Heart left ventricle (tissue), 16 donors: ENCODE measurements at regions not wholly inside any gene's neighbourhood (a gene's known extent, or its start where the extent isn't known, plus 50 kb on each side); places are given as distances from the start of the nearest gene placed in this dataset.
A peak's percentile ranks its signal among the peaks of the same experiment; 100 is the strongest.

ENCODE experiments used
- ATAC-seq, 4 donors: fragments of 200-7000 bp; cut with Tn5 transposase; one replicate each; pipeline ENCODE4 v1.9.1; 2020 to 2022; ENCODE audit warnings: moderate library complexity in 4 of 4, mild to moderate bottlenecking in 3 of 4, moderate number of reproducible peaks in 1 of 4
- DNase-seq, 5 donors: peaks; one replicate each; pipeline ENCODE4 v3.0.0-alpha.2; 2020
- H3K27ac ChIP-seq, 12 donors: fragments of 200-600 bp; sonication (generic) in 4 of 12; one replicate each; pipeline versions ENCODE4 v1.5.0 to v1.8.0; 2016 to 2022; ENCODE audit warnings: mild to moderate bottlenecking in 2 of 12
- H3K27me3 ChIP-seq, 9 donors: fragments of 200-600 bp; sonication (generic) in 2 of 9; one replicate each; pipeline versions ENCODE4 v1.5.1 to v1.8.0; 2016 to 2022; ENCODE audit warnings: mild to moderate bottlenecking in 3 of 9
- H3K36me3 ChIP-seq, 9 donors: fragments of 200-600 bp; sonication (generic) in 2 of 9; one replicate each; pipeline versions ENCODE4 v1.5.0 to v1.8.0; 2018 to 2022; ENCODE audit warnings: mild to moderate bottlenecking in 2 of 9
- H3K4me1 ChIP-seq, 12 donors: fragments of 200-600 bp; sonication (generic) in 4 of 12; one replicate each; pipeline versions ENCODE4 v1.5.0 to v1.8.0; 2016 to 2022; ENCODE audit warnings: mild to moderate bottlenecking in 3 of 12
- H3K4me3 ChIP-seq, 12 donors: fragments of 200-600 bp; sonication (generic) in 4 of 12; one replicate each; pipeline versions ENCODE4 v1.5.0 to v1.8.0; 2017 to 2022; ENCODE audit warnings: mild to moderate bottlenecking in 9 of 12, moderate library complexity in 4 of 12
- H3K9me3 ChIP-seq, 12 donors: fragments of 200-600 bp; sonication (generic) in 4 of 12; one replicate each; pipeline versions ENCODE4 v1.5.0 to v1.8.0; 2016 to 2022; ENCODE audit warnings: mild to moderate bottlenecking in 1 of 12
- POLR2A ChIP-seq, 2 donors: fragments of 450-650 bp; IDR thresholded peaks; one replicate each; pipeline ENCODE4 v1.6.1; 2017; ENCODE audit warnings: antibody characterized with exemption in 2 of 2, mild to moderate bottlenecking in 2 of 2, moderate library complexity in 2 of 2
- WGBS, 4 donors: extraction: QIAGEN DNeasy Blood & Tissue Kit in 2 of 4; methylation state at CpG; one replicate each; pipeline versions ENCODE4 v1.1.5 to v1.1.7; 2013 to 2018; 5-methylcytosine and 5-hydroxymethylcytosine counted together
- intact Hi-C, 10 donors: fragments of 100-400 bp; cut with DNase I; formaldehyde crosslinking; loops; one replicate each; pipeline versions ENCODE4 v1.11.1 to v1.14.2; 2022
- TF ChIP-seq, protein P1 (sequence below), 12 donors: fragments of 200-600 bp; sonication (generic) in 4 of 12; IDR thresholded peaks; one replicate each; pipeline versions ENCODE4 v1.5.0 to v1.8.0; 2018 to 2022; ENCODE audit warnings: antibody characterized with exemption in 12 of 12, mild to moderate bottlenecking in 5 of 12
- donor health status: ischemic (EF 13 %, LVEDD 7.1; RV severe dilation, severe dysfunction).
- donor health status: healthy with polysubstance abuse.
- donor health status: DM: no; HTN: yes; CAD: no.
- donor health status: DM: no; HTN: no; CAD: no.
- donor health status: ischemic (EF 25% LVEDD 6.9; RV normal size, moderate dysfunction).
- donor health status: ischemic (EF 25% LVEDD 5.7; RV mildly dilated, moderate dysfunction).
- donor health status: healthy.
- donor health status: DM: yes; HTN: yes; CAD: no.
- donor health status: ischemic (EF 35%, LVEDD 5.7; RV mildly dilated, moderate dysfunction).
- donor health status: nonischemic (EF 11% LVEDD 7.7; RV severe dilation, severe dysfunction).
- donor health status: DM: yes; HTN: yes; CAD: no.
- donor health status: PGD.
- donor health status: ischemic (EF 29% LVEDD 5.4; RV normal size, mild dysfunction).
- donor health status: nonischemic (EF 23%, LVEDD 6.1; RV moderate dilation, normal function).

GRCh38 chr1:209218113-209218512 lies 365.4 kb upstream of the CAMK1G start:
- ATAC-seq, result no peak
- Histone ChIP-seq H3K4me3 (no peak overlapping the region), H3K4me1 (peaks cover 0 to 6% (median 0%) of the 10 kb centered on the region in 12 donors), H3K9me3 (peaks cover 0 to 8% (median 0%) of the 10 kb centered on the region in 12 donors), H3K27me3 (peaks cover 0 to 28% (median 3%) of the 10 kb centered on the region in 9 donors), H3K36me3 (no peaks in the 10 kb centered on the region), H3K27ac (no peak overlapping the region)
- intact Hi-C loops, result no loop called here
- TF ChIP-seq, protein P1, sequence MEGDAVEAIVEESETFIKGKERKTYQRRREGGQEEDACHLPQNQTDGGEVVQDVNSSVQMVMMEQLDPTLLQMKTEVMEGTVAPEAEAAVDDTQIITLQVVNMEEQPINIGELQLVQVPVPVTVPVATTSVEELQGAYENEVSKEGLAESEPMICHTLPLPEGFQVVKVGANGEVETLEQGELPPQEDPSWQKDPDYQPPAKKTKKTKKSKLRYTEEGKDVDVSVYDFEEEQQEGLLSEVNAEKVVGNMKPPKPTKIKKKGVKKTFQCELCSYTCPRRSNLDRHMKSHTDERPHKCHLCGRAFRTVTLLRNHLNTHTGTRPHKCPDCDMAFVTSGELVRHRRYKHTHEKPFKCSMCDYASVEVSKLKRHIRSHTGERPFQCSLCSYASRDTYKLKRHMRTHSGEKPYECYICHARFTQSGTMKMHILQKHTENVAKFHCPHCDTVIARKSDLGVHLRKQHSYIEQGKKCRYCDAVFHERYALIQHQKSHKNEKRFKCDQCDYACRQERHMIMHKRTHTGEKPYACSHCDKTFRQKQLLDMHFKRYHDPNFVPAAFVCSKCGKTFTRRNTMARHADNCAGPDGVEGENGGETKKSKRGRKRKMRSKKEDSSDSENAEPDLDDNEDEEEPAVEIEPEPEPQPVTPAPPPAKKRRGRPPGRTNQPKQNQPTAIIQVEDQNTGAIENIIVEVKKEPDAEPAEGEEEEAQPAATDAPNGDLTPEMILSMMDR (IDR thresholded peaks at IDR 0.05), result no peak
- no peak for TF ChIP-seq POLR2A (IDR thresholded peaks at IDR 0.05)
- DNase-seq, result no peak

- ATAC-seq (no peak), DNase-seq (no peak)
- TF ChIP-seq, protein P1 (IDR thresholded peaks at IDR 0.05), result no peak
- no peak for TF ChIP-seq POLR2A (IDR thresholded peaks at IDR 0.05)
- no peaks in the 10 kb centered on the region for H3K36me3 ChIP-seq
- 70 to 79% (median 75%) methylated on average over 3 of the region's 3 CpGs for WGBS, 4 donors
- no peak overlapping the region for H3K4me3 ChIP-seq
- no peak overlapping the region for H3K27ac ChIP-seq
- H3K27me3 ChIP-seq, result peaks cover 0 to 21% (median 0%) of the 10 kb centered on the region in 9 donors
- peaks cover 0 to 6% (median 0%) of the 10 kb centered on the region in 12 donors for H3K4me1 ChIP-seq
- peaks cover 0 to 8% (median 0%) of the 10 kb centered on the region in 12 donors for H3K9me3 ChIP-seq
- intact Hi-C loops, result no loop called here
Observed at GRCh38 chr1:209218981-209219380, 364.5 kb upstream of the CAMK1G start.

DNA sequence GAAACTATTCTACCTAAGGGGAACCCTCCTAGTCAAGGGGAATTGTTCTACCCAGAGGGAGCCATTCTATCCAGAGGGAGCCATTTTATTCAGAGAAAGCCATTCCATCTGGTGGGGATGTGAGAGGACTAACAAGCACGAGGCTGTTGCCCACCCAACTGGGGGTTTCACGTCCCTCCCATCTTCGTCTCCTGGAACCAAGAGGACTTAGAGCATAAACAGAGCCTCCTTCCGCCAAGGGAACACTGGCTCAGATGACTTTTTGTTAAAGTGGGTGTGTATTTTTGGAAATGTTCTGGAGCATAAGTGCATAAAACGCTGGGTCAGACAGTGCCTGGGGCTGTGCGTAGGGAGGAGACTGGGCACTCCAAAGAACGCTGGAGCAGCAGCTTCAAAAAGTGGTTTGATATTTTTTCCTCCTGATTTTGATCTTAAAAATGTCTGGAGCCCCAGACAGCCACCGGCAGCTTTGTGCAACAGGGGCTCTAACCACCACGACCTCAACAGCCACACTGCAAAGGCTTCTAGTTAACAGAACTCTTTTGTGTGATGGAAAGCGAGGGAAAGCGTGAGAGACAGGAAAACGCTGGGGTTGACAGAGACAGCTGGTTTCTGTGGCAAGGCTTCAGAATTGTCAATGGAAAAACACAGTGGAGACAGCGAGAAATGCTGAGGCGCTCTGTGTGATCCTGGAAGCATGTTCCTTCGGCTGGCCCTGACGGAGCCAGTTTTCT lies 363.6 kb upstream of the CAMK1G start:
- Histone ChIP-seq H3K9me3 (peaks cover 0 to 8% (median 0%) of the 10 kb centered on the region in 12 donors), H3K27ac (peak overlapping the region in 6 of 12 donors; percentile 2 to 67 (median 46)), H3K4me1 (peaks cover 0 to 6% (median 0%) of the 10 kb centered on the region in 12 donors), H3K27me3 (peaks cover 0 to 18% (median 0%) of the 10 kb centered on the region in 9 donors), H3K4me3 (peak overlapping the region in 5 of 12 donors; percentile 6 to 31 (median 14)), H3K36me3 (no peaks in the 10 kb centered on the region)
- TF ChIP-seq POLR2A (IDR thresholded peaks at IDR 0.05), result no peak
- TF ChIP-seq, protein P1 (IDR thresholded peaks at IDR 0.05), result no peak
- WGBS, 4 donors, result 38 to 54% (median 50%) methylated on average over 14 to 16 of the region's 16 CpGs
- intact Hi-C loops, result no loop called here
- no peak for DNase-seq
- peak; percentile 54 to 77 (median 74) for ATAC-seq

DNA sequence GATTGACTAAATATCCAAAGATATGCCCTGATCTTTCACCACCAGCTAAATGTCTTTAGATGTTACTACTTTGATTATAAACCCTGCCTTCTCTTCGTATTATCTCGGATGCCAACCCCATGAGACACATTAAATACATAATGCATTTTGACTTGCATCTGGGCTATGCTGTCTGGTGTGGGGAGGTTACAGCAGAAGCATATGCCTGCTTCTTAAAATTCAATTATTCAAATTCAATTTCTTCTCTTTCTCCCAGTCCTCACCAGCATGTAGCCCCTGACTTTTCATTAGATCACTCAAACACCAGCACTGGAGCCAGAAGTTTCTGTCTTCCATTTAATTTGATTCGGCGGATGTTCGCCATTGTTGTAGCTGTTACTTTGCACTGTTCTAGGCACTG lies 360.7 kb upstream of the CAMK1G start:
- Histone ChIP-seq H3K9me3 (peaks cover 0 to under 1% (median 0%) of the 10 kb centered on the region in 12 donors), H3K4me1 (peaks cover 0 to 6% (median 0%) of the 10 kb centered on the region in 12 donors), H3K36me3 (no peaks in the 10 kb centered on the region), H3K4me3 (no peak overlapping the region), H3K27me3 (peaks cover 0 to 8% (median 0%) of the 10 kb centered on the region in 9 donors), H3K27ac (no peak overlapping the region)
- DNase-seq, result no peak
- 90 to 95% (median 92%) methylated on average over 5 of the region's 5 CpGs for WGBS, 4 donors
- intact Hi-C loops, result no loop called here
- TF ChIP-seq, protein P1 (IDR thresholded peaks at IDR 0.05), result no peak
- TF ChIP-seq POLR2A (IDR thresholded peaks at IDR 0.05), result no peak
- no peak for ATAC-seq
